CD4-positive, alpha-beta T cell treated with Interleukin-1 beta for 1 hour (primary cell): ENCODE measurements at regions not wholly inside any gene's neighbourhood (a gene's known extent, or its start where the extent isn't known, plus 50 kb on each side); places are given as distances from the start of the nearest gene placed in this dataset.
"Not testable (repeated sequence)": the region's sequence is repeated elsewhere in the genome, so short reads cannot be mapped to it uniquely, and the experiment has no call there.

Source experiments
- DNase-seq, 2 donors: peaks; one replicate each; pipeline ENCODE4 v3.0.0-alpha.2; 2020 to 2022

- no peak for DNase-seq
These were observed 88.1 kb upstream of the MAP4K4 start for GRCh38 chr2:101609433-101609832.

- no peak for DNase-seq
These were observed 88.8 kb upstream of the MAP4K4 start for GRCh38 chr2:101608408-101609310.

DNA sequence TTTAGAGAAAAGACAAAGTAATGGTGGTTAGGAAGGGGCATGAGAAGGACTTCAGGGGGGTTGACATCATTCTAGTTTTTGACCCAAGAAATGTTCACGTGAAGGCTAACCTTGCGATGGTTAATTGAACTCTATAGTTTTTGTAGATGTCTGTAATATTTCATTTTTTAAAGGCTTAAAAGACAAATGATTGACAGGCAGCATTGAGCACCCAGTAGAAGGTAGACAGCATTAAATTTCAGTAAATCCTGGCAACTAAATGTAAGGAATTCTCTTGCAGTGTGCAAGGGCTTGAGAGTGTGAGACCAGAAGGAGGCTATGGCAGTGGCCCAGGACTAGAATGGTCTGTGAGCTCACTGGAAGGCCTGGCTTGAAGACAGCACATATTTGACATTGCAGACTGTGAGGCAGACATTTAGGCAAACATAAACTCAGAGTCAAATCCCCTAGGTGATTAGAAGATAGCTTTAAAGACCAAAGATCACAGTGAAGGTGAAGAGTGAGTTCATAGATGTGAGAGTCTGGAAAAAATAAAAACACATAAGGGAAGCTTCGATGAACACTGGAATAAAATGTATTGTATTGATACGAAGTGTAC is 100.1 kb upstream of the MAP4K4 start:
- DNase-seq: no peak

DNA sequence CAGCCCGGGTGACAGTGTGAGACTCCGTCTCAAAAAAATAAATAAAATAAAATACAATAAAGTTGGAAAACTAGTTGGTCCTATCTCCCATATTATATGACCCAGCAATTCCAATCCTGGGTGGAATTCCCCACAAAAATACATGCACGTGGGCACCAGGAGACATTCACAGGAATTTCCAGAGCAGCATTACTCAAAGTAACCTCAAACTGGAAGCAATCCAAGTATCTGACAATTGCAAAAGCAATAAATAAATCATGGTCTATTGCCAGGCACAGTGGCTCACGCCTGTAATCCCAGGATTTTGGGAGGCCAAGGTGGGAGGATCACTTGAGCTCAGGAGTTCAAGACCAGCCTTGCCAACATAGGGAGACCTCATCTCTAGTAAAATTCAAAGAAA is 101.2 kb upstream of the MAP4K4 start:
- DNase-seq: no peak

DNA sequence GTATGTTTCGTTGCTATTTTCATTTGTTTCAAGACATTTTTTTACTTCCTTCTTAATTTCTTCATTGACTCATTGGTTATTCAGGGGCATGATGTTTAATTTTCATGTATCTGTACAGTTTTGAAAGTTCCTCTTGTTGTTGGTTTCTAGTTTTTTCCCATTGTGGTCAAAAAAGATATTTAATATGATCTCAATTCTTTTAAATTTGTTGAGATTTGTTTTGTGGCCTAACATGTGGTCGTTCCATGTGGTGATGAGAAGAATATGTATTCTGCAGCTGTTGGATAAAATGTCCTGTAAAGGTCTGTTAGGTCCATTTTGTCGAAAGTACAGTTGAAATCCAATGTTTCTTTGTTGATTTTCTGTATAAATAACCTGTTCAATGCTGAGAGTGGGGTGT is 110.3 kb upstream of the MAP4K4 start:
- no peak for DNase-seq

DNA sequence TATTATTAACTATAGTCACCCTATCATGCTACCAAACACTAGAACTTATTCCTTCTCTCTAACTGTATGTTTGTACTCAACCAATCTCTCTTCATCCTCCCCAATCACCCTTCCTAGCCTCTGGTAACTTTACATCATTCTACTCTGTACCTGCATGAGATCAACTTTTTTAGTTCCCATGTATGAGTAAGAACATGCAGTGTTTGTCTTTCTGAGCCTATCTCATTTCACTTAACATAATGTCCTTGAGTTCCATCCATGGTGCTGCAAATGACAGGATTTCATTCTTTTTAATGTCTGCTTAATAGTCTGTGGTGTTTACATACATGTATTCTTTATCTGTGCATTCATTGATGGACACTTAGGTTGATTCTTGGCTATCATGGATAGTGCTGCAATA is 108.9 kb upstream of the RFX8 start:
- no peak for DNase-seq

- no peak for DNase-seq
These were observed 106.9 kb upstream of the RFX8 start for GRCh38 chr2:101581675-101582299.

GRCh38 chr2:101580528-101580927 is 105.6 kb upstream of the RFX8 start:
- DNase-seq: no peak

- DNase-seq: no peak
These were observed 103.8 kb upstream of the RFX8 start for GRCh38 chr2:101578671-101579070.

DNA sequence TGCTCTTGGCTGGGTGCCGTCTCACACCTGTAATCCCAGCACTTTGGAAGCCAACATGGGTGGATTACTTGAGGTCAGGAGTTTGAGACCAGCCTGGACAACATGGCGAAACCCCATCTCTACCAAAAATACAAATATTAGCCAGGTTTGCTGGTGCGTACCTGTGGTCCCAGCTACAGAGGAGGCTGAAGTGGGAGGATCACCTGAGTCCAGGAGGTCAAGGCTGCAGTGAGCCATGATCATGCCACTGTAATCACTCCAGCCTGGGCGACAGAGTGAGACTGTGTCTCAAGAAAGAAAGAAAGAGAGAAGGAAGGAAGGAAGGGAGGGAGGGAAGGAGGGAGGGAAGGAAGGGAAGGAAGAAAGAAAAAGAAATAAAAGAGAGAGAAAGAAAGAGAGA is 103.2 kb upstream of the RFX8 start:
- not testable (repeated sequence) for DNase-seq

GRCh38 chr2:101577173-101577572 is 102.3 kb upstream of the RFX8 start:
- no peak for DNase-seq

GRCh38 chr2:101574622-101575021 is 99.7 kb upstream of the RFX8 start:
- no peak for DNase-seq

DNA sequence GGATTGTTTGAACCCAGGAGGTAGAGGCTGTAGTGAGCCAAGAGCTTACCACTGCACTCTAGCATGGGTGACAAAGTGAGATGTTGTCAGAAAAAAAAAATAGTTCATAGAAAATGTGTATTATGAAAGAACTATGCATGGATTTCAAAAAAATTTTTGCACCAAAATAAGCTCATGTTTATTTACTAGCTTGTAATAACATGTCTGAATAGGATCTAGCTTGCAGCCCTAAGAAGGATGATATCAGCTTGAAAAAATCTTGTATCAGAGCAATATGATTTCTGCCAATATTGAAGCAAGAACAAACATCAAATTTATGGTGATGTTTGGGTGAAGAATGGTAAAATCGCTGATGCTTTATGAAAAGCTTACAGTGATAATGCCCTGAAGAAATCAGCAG is 97.0 kb upstream of the RFX8 start:
- DNase-seq: no peak

GRCh38 chr2:101569886-101570520 is 95.1 kb upstream of the RFX8 start:
- no peak for DNase-seq

GRCh38 chr2:101568969-101569368 is 94.1 kb upstream of the RFX8 start:
- DNase-seq: no peak

DNA sequence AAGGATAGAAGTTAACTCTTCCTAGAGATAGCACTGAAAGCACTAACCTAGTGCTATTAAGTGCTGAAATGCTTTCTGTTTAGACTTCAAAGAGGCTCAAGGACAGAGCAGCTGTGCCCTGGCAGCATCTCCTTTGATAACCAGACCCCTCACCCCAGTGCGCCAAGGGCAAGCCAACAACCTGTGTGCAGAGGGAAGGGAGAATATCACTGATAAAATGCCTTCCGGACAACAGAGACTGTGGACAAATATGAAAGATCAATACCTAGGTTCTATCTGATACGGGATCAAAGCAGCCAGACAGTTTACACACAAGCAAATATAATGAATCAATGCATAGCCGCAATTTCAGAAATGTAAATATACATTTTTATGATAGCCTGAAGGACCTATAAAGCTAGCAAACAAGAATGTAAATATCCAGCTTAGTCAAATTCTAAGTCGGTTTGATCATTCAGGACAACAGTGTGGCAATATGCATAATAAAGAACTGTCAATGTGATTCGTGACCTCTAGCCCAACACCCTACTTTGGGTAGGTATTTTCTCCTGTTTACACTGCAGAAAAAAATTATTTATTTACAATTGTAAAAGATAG is 91.8 kb upstream of the RFX8 start:
- no peak for DNase-seq

DNA sequence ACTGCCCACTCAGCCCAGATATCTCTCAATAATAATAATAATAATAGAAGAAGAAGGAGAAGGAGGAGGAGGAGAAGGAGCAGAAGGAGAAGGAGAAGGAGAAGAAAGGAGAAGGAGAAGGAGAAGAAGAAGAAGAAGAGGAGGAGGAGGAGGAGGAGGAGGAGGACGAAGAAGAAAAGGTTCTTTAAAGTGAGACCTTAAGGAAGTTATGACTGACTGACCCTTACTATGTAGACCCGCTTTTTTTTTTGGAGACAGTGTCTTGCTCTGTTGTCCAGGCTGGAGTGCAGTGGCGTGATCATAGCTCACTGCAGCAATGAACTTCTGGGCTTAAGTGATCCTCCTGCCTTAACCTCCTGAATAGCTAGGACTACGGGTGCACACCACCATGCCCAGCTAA is 88.9 kb upstream of the RFX8 start:
- DNase-seq: no peak

DNA sequence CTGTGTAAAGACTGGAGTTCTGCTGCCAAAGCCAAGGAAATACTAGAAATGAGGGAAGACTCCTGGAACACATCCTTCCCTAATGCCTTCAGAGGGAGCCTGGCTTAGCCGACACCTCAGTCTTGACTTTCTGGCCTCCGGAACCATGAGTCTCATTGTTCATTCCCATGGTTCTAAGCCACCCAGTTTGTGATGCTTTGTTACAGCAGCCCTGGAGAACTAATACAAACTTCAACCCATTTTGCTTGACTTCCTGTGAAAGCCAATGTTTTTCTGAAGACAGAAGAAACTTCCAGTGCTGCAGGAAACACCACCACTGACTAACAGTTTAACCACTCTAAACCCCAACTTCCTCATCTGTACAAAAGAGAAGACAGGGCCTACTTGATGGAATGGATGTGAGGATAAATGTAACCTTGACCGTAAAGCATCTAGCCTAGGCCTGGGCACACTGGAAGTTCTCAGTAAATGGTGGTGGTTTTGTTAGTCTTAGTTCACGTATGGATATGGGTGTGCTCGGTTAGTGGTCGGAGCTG is 85.9 kb upstream of the RFX8 start:
- DNase-seq: no peak

GRCh38 chr2:101559551-101559950 is 84.6 kb upstream of the RFX8 start:
- DNase-seq: no peak

GRCh38 chr2:101558740-101559525 is 84.0 kb upstream of the RFX8 start:
- no peak for DNase-seq

GRCh38 chr2:101556033-101556459 is 81.1 kb upstream of the RFX8 start:
- DNase-seq: no peak

DNA sequence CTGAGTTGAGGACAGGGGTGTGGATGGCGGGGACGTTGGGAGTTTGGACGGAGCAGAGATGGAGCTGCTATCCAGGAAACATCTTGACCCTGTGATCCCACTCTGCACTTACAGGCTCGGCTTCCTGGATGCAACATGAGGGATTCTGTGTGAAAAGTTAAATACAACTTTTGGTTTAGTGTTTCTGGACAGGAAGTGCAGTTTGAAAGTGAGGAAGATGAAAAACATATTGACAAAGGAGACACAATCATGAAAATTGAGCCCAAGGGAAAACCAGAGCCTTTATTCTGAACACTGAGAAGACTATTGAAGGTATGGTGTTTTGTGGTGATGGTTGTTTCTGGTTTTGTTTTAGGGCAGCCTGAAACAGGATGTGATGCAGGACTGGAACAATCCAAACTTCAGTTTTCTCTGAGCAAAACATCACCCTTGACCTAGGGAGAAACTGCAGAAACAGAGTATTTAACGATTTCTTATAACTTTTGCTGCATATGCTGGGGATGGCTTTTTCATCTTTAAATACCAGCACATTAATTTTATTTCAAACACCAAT is 76.5 kb upstream of the RFX8 start:
- DNase-seq: no peak
